Upper lobe of left lung (tissue), 4 donors: ENCODE measurements at regions not wholly inside any gene's neighbourhood (a gene's known extent, or its start where the extent isn't known, plus 50 kb on each side); places are given as distances from the start of the nearest gene placed in this dataset.

ENCODE experiments used
- EP300 ChIP-seq, 4 donors: sonication (generic); formaldehyde crosslinking; IDR thresholded peaks; one replicate each; pipeline ENCODE4 v1.5.1; 2017; ENCODE audit warnings: antibody characterized with exemption in 4 of 4, control low read depth in 2 of 4
- POLR2A ChIP-seq, 4 donors: fragments of 450-650 bp; IDR thresholded peaks; one replicate each; pipeline ENCODE4 v1.5.1; 2016 to 2017; ENCODE audit warnings: antibody characterized with exemption in 4 of 4, mild to moderate bottlenecking in 2 of 4
- POLR2AphosphoS5 ChIP-seq, 2 donors: sonication (generic); formaldehyde crosslinking; IDR thresholded peaks; one replicate each; pipeline ENCODE4 v1.5.1; 2017; ENCODE audit warnings: antibody characterized with exemption in 2 of 2
- TF ChIP-seq, protein P1 (sequence below), 6 experiments: fragments of 450-650 bp in 4 of 6; fragments of 200-600 bp in 2 of 6; sonication (generic) in 2 of 6; IDR thresholded peaks; one replicate each; pipeline ENCODE4 v1.5.1; 2016 to 2019; ENCODE audit warnings: antibody characterized with exemption in 6 of 6

DNA sequence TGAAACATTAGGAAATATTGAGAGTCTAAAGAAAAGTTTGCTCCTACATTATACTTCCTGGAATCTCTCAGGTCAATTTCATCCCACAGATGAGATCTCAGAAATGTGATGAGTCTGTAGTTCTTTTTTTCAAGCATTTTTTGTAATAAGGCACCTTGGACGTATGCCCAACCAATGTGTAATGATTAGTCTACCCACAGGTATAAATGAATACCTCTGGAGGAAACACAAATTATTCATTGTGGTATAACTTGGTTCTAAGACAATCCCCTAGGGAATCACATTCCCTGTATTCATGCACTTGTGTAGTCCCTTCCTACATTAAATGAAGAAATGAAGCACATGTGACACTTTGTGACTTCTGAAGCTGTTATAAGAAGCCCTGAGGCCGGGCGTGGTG, 596.2 kb upstream of the UBE2E2 start:
- no peak for TF ChIP-seq POLR2A (IDR thresholded peaks at IDR 0.05)
- TF ChIP-seq, protein P1, sequence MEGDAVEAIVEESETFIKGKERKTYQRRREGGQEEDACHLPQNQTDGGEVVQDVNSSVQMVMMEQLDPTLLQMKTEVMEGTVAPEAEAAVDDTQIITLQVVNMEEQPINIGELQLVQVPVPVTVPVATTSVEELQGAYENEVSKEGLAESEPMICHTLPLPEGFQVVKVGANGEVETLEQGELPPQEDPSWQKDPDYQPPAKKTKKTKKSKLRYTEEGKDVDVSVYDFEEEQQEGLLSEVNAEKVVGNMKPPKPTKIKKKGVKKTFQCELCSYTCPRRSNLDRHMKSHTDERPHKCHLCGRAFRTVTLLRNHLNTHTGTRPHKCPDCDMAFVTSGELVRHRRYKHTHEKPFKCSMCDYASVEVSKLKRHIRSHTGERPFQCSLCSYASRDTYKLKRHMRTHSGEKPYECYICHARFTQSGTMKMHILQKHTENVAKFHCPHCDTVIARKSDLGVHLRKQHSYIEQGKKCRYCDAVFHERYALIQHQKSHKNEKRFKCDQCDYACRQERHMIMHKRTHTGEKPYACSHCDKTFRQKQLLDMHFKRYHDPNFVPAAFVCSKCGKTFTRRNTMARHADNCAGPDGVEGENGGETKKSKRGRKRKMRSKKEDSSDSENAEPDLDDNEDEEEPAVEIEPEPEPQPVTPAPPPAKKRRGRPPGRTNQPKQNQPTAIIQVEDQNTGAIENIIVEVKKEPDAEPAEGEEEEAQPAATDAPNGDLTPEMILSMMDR (IDR thresholded peaks at IDR 0.05): no peak
- no peak for TF ChIP-seq EP300 (IDR thresholded peaks at IDR 0.05)
- no peak for TF ChIP-seq POLR2AphosphoS5 (IDR thresholded peaks at IDR 0.05)
